Kidney epithelial cell (primary cell): ENCODE measurements at regions not wholly inside any gene's neighbourhood (a gene's known extent, or its start where the extent isn't known, plus 50 kb on each side); places are given as distances from the start of the nearest gene placed in this dataset.

ENCODE experiments used
- DNase-seq: peaks from one replicate; pipeline ENCODE4 v3.0.0-alpha.2; 2010; ENCODE audit warnings: low read depth
- H3K27me3 ChIP-seq: 2 replicates; pipeline ENCODE4 v1.6.0; 2011; ENCODE audit warnings: low read length; ENCODE audit not compliant: control insufficient read depth, insufficient read depth
- H3K36me3 ChIP-seq: 2 replicates; pipeline ENCODE4 v1.5.1; 2011; ENCODE audit warnings: low read length; ENCODE audit not compliant: control insufficient read depth, insufficient read depth
- H3K4me3 ChIP-seq: 2 replicates; pipeline ENCODE4 v1.5.1; 2011; ENCODE audit warnings: low read depth, mild to moderate bottlenecking, control low read depth, low read length
- CTCF ChIP-seq: IDR thresholded peaks from 2 replicates; pipeline ENCODE4 v1.5.1; 2011; ENCODE audit warnings: mild to moderate bottlenecking, moderate library complexity, low read length, control low read depth, inconsistent platforms; ENCODE audit not compliant: insufficient read depth, poor library complexity, severe bottlenecking

- Histone ChIP-seq H3K27me3 (no peaks in the 10 kb centered on the region), H3K4me3 (no peak overlapping the region), H3K36me3 (no peaks in the 10 kb centered on the region)
- no peak for TF ChIP-seq CTCF
- no peak for DNase-seq
Observed at GRCh38 chr18:60996822-60997221, 336.4 kb upstream of the CDH20 start.

GRCh38 chr18:61001138-61001537 is 332.1 kb upstream of the CDH20 start:
- DNase-seq: no peak

GRCh38 chr18:61006687-61007224 is 326.5 kb upstream of the CDH20 start:
- Histone ChIP-seq H3K36me3 (no peaks in the 10 kb centered on the region), H3K4me3 (no peak overlapping the region), H3K27me3 (no peaks in the 10 kb centered on the region)
- no peak for DNase-seq
- TF ChIP-seq CTCF: no peak

More at GRCh38 chr18:61001138-61001537, 332.1 kb upstream of the CDH20 start:
- H3K36me3 ChIP-seq: no peaks in the 10 kb centered on the region
- no peak overlapping the region for H3K4me3 ChIP-seq
- no peaks in the 10 kb centered on the region for H3K27me3 ChIP-seq
- TF ChIP-seq CTCF: no peak

GRCh38 chr18:61019338-61020301 is 313.6 kb upstream of the CDH20 start:
- Histone ChIP-seq H3K4me3 (no peak overlapping the region), H3K27me3 (no peaks in the 10 kb centered on the region), H3K36me3 (no peaks in the 10 kb centered on the region)
- DNase-seq: no peak
- TF ChIP-seq CTCF: no peak

- Histone ChIP-seq H3K27me3 (no peaks in the 10 kb centered on the region), H3K4me3 (no peak overlapping the region), H3K36me3 (no peaks in the 10 kb centered on the region)
- no peak for DNase-seq
- TF ChIP-seq CTCF: no peak
Observed at GRCh38 chr18:61025596-61025995, 307.6 kb upstream of the CDH20 start.
